PC-9 (cell line): ENCODE measurements at regions not wholly inside any gene's neighbourhood (a gene's known extent, or its start where the extent isn't known, plus 50 kb on each side); places are given as distances from the start of the nearest gene placed in this dataset.

Experiments used
- BruUV-seq: library from RNA; stranded (reverse); fragments of 400-500 nt; replicated peaks from 2 replicates; lab custom pipeline; 2021; lab: Mats Ljungman, UMichigan
- CTCF ChIA-PET: fragments of 300-600 bp; sonication (Branson Sonifier 250); formaldehyde crosslinking; loops from one replicate; lab custom pipeline; 2022; ENCODE audit warnings: antibody characterized with exemption; lab: Charles Lee
- POLR2A ChIA-PET: fragments of 300-600 bp; sonication (Branson Sonifier 250); formaldehyde crosslinking; loops from one replicate; lab custom pipeline; 2022; ENCODE audit warnings: antibody characterized with exemption; ENCODE audit not compliant: unreplicated experiment; lab: Charles Lee
- DNase-seq, 2 experiments: peaks; one replicate each; pipeline versions ENCODE4 v3.0.0 to v3.0.0-alpha.2; 2015 to 2022; ENCODE audit warnings: mixed read lengths in 1 of 2
- H2AFZ ChIP-seq: fragments of 200-600 bp; sonication (generic); 2 replicates; pipeline ENCODE4 v1.8.1; 2017; ENCODE audit warnings: antibody characterized with exemption
- H3F3A ChIP-seq: fragments of 200-600 bp; sonication (generic); 2 replicates; pipeline ENCODE4 v1.8.1; 2017; ENCODE audit warnings: antibody characterized with exemption, mild to moderate bottlenecking, low read depth; ENCODE audit not compliant: insufficient read depth
- H3K27ac ChIP-seq: fragments of 200-600 bp; sonication (generic); 2 replicates; pipeline ENCODE4 v1.6.1; 2016; ENCODE audit warnings: mixed run types
- H3K27me3 ChIP-seq: fragments of 200-600 bp; sonication (generic); 2 replicates; pipeline ENCODE4 v1.6.1; 2016; ENCODE audit warnings: low read depth, mixed run types; ENCODE audit not compliant: insufficient read depth
- H3K36me3 ChIP-seq: fragments of 200-600 bp; sonication (generic); 2 replicates; pipeline ENCODE4 v1.6.1; 2016; ENCODE audit warnings: low read depth, mixed run types
- H3K4me1 ChIP-seq: fragments of 200-600 bp; sonication (generic); replicated peaks from 2 replicates; pipeline ENCODE4 v1.6.1; 2016; ENCODE audit warnings: mixed run types; ENCODE audit not compliant: insufficient read depth
- H3K4me2 ChIP-seq: fragments of 200-600 bp; sonication (generic); 2 replicates; pipeline ENCODE4 v1.6.1; 2017; ENCODE audit warnings: mixed run types
- H3K4me3 ChIP-seq: fragments of 200-600 bp; sonication (generic); 2 replicates; pipeline ENCODE4 v1.6.1; 2016; ENCODE audit warnings: mixed run types
- H3K79me2 ChIP-seq: fragments of 200-600 bp; sonication (generic); 2 replicates; pipeline ENCODE4 v1.6.1; 2017; ENCODE audit warnings: low read depth, mixed run types
- H3K9me2 ChIP-seq: fragments of 200-600 bp; sonication (generic); 2 replicates; pipeline ENCODE4 v1.8.1; 2017; ENCODE audit warnings: mild to moderate bottlenecking; ENCODE audit not compliant: insufficient read depth
- H3K9me3 ChIP-seq: fragments of 200-600 bp; sonication (generic); 2 replicates; pipeline ENCODE4 v1.8.1; 2016; ENCODE audit warnings: low read depth; ENCODE audit not compliant: insufficient read depth
- H4K20me1 ChIP-seq: fragments of 200-600 bp; sonication (generic); 2 replicates; pipeline ENCODE4 v1.8.1; 2017; ENCODE audit not compliant: insufficient read depth
- EZH2 ChIP-seq: fragments of 200-600 bp; sonication (generic); IDR thresholded peaks from 2 replicates; pipeline ENCODE4 v1.8.0; 2017; ENCODE audit warnings: antibody characterized with exemption, low read depth
- intact Hi-C: fragments of 100-400 bp; cut with micrococcal nuclease; formaldehyde crosslinking; loops from one replicate; pipeline ENCODE4 v1.10.0; 2022; ENCODE audit not compliant: unreplicated experiment
- TF ChIP-seq, protein P1 (sequence below): fragments of 200-600 bp; sonication (generic); conservative IDR thresholded peaks from 2 replicates; pipeline ENCODE4 v1.6.1; 2017; ENCODE audit warnings: mixed run types, antibody characterized with exemption, mild to moderate bottlenecking, moderate library complexity

DNA sequence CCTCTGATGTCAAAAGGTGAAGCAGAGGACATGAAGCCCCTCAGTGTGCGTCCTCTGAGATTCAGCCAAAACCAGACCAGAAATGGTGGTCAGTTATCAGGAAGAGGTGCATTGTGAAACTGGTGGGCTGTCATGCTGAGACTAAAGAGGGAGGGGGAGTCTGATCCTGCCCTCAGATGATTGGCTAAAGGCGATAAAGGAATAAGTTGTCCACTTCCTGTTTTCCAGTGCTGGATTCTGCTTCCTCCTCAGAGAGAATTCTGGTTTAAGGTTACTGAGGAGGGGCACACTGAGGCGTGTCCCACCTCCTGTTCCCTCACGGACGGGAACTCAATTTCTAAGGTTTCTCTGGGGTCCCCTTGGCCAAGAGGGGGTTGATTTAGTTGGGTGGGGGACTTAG lies 97.0 kb upstream of the UBE3A start:
- H3K27ac ChIP-seq: no peak overlapping the region
- H3K4me2 ChIP-seq: no peak overlapping the region
- no peak overlapping the region for H2AFZ ChIP-seq
- no peak for DNase-seq
- CTCF ChIA-PET: no interaction called here
- 0 out of 2 replicates have a peak, but pooled peaks cover 3% of the 10 kb centered on the region for H3K27me3 ChIP-seq
- intact Hi-C loops: no loop called here
- H4K20me1 ChIP-seq: no peaks in the 10 kb centered on the region
- H3F3A ChIP-seq: no peaks in the 10 kb centered on the region
- H3K79me2 ChIP-seq: no peaks in the 10 kb centered on the region
- no peak for TF ChIP-seq EZH2
- TF ChIP-seq, protein P1, sequence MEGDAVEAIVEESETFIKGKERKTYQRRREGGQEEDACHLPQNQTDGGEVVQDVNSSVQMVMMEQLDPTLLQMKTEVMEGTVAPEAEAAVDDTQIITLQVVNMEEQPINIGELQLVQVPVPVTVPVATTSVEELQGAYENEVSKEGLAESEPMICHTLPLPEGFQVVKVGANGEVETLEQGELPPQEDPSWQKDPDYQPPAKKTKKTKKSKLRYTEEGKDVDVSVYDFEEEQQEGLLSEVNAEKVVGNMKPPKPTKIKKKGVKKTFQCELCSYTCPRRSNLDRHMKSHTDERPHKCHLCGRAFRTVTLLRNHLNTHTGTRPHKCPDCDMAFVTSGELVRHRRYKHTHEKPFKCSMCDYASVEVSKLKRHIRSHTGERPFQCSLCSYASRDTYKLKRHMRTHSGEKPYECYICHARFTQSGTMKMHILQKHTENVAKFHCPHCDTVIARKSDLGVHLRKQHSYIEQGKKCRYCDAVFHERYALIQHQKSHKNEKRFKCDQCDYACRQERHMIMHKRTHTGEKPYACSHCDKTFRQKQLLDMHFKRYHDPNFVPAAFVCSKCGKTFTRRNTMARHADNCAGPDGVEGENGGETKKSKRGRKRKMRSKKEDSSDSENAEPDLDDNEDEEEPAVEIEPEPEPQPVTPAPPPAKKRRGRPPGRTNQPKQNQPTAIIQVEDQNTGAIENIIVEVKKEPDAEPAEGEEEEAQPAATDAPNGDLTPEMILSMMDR: no peak
- H3K9me3 ChIP-seq: no peaks in the 10 kb centered on the region
- H3K4me3 ChIP-seq: no peak overlapping the region
- no peaks in the 10 kb centered on the region for H3K4me1 ChIP-seq
- POLR2A ChIA-PET: no interaction called here
- no peaks in the 10 kb centered on the region for H3K36me3 ChIP-seq
- BruUV-seq: no TSS peak
- no peaks in the 10 kb centered on the region for H3K9me2 ChIP-seq

DNA sequence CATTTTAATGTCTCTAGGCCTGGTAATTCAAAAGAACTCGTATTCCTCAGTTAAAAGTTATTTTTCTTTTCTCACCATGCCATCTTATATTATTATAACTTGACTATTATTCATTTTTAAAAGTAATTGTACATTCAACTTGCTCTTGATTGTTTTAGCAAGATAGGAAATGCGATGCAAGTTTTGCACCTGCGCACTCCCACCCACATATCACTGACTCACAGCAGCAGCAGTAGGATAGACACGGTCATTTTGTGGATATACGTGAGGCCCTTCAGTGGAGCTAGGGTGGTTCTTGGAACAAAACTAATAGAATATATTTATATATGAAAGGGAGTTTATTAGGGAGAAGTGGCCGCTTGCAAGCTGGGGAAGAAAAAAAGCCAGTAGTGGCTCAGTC lies 95.5 kb upstream of the UBE3A start:
- Histone ChIP-seq H3F3A (no peaks in the 10 kb centered on the region), H3K79me2 (no peaks in the 10 kb centered on the region), H3K9me2 (no peaks in the 10 kb centered on the region), H3K4me1 (no peaks in the 10 kb centered on the region), H3K9me3 (no peaks in the 10 kb centered on the region), H3K4me2 (no peak overlapping the region), H3K27me3 (0 out of 2 replicates have a peak, but pooled peaks cover 3% of the 10 kb centered on the region), H2AFZ (no peak overlapping the region), H3K27ac (no peak overlapping the region), H4K20me1 (no peaks in the 10 kb centered on the region), H3K4me3 (no peak overlapping the region), H3K36me3 (no peaks in the 10 kb centered on the region)
- intact Hi-C loops: no loop called here
- no peak for TF ChIP-seq EZH2
- TF ChIP-seq, protein P1: no peak
- ChIA-PET POLR2A (no interaction called here), CTCF (no interaction called here)
- no peak for DNase-seq
- BruUV-seq: no TSS peak

DNA sequence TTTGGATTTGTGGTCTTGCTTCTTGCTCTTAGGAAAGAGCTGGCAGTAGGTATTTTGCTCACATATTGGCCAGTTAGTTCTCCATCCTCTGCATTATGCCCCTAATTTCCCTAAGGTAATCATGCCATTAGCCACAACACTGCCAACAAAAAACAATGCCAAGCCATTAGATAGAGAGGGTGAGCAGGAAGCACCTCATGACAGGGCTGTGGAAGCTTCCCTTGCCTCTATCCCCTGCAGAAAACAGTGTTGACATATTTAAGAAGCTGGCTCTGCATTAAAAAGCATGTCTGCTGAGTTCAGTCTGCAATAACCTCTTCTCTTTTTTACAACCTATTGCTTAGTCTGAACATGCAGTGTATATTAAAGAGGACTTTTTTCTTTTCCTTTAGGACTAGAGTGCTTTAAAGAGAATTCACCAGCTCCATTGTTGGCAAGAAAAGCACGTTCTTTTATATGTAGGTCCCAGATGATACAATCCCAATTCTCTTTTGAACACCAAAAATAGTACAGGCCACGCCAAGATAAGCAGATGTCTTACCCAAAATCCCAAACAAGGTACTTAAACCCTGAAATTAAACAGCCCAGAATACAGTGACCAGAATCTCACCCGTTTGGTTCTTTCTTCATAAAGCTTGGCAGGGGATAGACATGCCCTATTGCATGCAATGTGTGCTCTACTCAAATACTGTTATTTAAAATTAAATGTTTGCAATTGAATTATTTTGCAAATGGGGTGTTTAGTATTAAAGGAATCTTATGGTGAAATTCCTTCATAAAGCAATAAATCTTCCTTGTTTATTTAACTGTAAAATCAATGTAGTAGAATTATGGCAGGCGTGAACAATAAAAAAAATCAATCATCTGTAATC lies 93.7 kb upstream of the UBE3A start:
- H3K79me2 ChIP-seq: no peaks in the 10 kb centered on the region
- no peak overlapping the region for H3K4me2 ChIP-seq
- no peak for TF ChIP-seq EZH2
- TF ChIP-seq, protein P1: no peak
- H3K36me3 ChIP-seq: no peaks in the 10 kb centered on the region
- no peak overlapping the region for H3K27ac ChIP-seq
- no peak overlapping the region for H3K4me3 ChIP-seq
- no peaks in the 10 kb centered on the region for H3K9me2 ChIP-seq
- no peaks in the 10 kb centered on the region for H3K9me3 ChIP-seq
- intact Hi-C loops: no loop called here
- DNase-seq: no peak
- no peaks in the 10 kb centered on the region for H3F3A ChIP-seq
- CTCF ChIA-PET: no interaction called here
- H3K27me3 ChIP-seq: 0 out of 2 replicates have a peak, but pooled peaks cover 3% of the 10 kb centered on the region
- H3K4me1 ChIP-seq: no peaks in the 10 kb centered on the region
- H4K20me1 ChIP-seq: no peaks in the 10 kb centered on the region
- POLR2A ChIA-PET: no interaction called here
- H2AFZ ChIP-seq: no peak overlapping the region
- BruUV-seq: no TSS peak
